22Rv1 (cell line): ENCODE measurements at regions not wholly inside any gene's neighbourhood (a gene's known extent, or its start where the extent isn't known, plus 50 kb on each side); places are given as distances from the start of the nearest gene placed in this dataset.

Source experiments
- CTCF ChIP-seq: fragments of 450-650 bp; IDR thresholded peaks from 2 replicates; pipeline ENCODE4 v1.5.1; 2017; ENCODE audit warnings: mild to moderate bottlenecking
- ZFX ChIP-seq: fragments of 450-650 bp; IDR thresholded peaks from 2 replicates; pipeline ENCODE4 v1.6.1; 2017; ENCODE audit warnings: antibody characterized with exemption, borderline replicate concordance

- TF ChIP-seq CTCF (no peak), ZFX (no peak)
These were observed 803.9 kb upstream of the PCDH10 start for GRCh38 chr4:132344924-132345828.
